ENCODE measurements at regions not wholly inside any gene's neighbourhood (a gene's known extent, or its start where the extent isn't known, plus 50 kb on each side); places are given as distances from the start of the nearest gene placed in this dataset.
"Not testable (repeated sequence)": the region's sequence is repeated elsewhere in the genome, so short reads cannot be mapped to it uniquely, and the experiment has no call there.

DNA sequence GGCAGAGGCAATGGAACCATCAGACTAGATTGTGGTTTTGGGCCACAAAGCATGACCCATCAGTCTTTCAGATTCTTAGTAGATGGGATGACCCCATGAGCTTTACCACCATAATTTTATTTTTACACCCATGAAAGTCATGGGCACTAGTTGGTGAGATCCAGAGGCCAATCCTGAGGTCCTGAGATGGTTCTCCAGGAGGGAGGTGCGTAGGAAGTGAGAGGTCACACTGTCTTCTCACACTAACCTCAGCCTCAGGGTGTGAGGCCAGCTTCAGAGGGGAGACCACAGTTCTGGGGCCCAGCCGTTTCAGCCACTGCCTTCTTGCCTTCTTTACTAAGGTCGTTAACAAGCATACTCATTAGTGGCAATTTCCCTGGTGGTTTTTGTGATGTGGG lies 106.4 kb downstream of the AKAP11 start:
- ATAC-seq (ENCODE audit: insufficient read depth, low FRiP score), result no peak
- no peaks in the 10 kb centered on the region for H3K36me3 ChIP-seq (ENCODE audit: control insufficient read depth in 4 of 4, insufficient read depth in 4 of 4, low read length in 4 of 4)
- H3K27me3 ChIP-seq (ENCODE audit: control insufficient read depth in 3 of 3, insufficient read depth in 3 of 3, low read length in 2 of 3), result no peaks in the 10 kb centered on the region
- WGBS, 2 donors, result 85 to 95% methylated on average over 3 of the region's 3 CpGs
- no peaks in the 10 kb centered on the region for H3K4me1 ChIP-seq (ENCODE audit: control insufficient read depth in 5 of 5, insufficient read depth in 5 of 5, low read length in 5 of 5)
- TF ChIP-seq, protein P1, sequence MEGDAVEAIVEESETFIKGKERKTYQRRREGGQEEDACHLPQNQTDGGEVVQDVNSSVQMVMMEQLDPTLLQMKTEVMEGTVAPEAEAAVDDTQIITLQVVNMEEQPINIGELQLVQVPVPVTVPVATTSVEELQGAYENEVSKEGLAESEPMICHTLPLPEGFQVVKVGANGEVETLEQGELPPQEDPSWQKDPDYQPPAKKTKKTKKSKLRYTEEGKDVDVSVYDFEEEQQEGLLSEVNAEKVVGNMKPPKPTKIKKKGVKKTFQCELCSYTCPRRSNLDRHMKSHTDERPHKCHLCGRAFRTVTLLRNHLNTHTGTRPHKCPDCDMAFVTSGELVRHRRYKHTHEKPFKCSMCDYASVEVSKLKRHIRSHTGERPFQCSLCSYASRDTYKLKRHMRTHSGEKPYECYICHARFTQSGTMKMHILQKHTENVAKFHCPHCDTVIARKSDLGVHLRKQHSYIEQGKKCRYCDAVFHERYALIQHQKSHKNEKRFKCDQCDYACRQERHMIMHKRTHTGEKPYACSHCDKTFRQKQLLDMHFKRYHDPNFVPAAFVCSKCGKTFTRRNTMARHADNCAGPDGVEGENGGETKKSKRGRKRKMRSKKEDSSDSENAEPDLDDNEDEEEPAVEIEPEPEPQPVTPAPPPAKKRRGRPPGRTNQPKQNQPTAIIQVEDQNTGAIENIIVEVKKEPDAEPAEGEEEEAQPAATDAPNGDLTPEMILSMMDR (IDR thresholded peaks at IDR 0.05; ENCODE audit: control extremely low read depth, extremely low read depth), result no peak
- no peak overlapping the region for H3K4me3 ChIP-seq
- H3K9ac ChIP-seq (ENCODE audit: insufficient read depth in 1 of 2, low read length in 2 of 2), result no peak overlapping the region
- H3K9me3 ChIP-seq (ENCODE audit: control insufficient read depth in 4 of 4, insufficient read depth in 3 of 4, low read length in 3 of 4), result peaks cover 0 to 3% (median 0%) of the 10 kb centered on the region in 4 donors
- DNase-seq, result no peak
- H3K27ac ChIP-seq (ENCODE audit: low read depth in 1 of 2, low read length in 1 of 2), result no peak overlapping the region

DNA sequence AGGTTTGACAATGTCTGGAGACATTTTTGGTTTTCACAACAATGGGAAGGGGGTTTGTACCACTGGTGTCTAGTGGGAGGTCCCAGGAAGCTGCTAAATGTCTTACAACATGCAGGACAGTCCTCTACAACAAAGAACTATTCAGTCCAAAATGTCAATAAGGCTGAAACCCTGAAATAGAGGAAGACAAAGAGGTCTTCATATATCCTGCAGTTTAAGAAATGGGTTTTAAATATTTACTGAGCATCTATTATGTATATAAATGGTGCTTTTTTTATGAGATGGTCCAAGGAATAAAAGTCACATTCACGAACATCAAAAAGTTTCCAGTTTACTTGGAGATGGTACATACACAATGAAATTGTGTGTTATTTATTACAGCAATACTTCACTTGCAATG lies 107.3 kb downstream of the AKAP11 start:
- 92 to 93% methylated on average over 1 of the region's 1 CpG for WGBS, 2 donors
- no peak for DNase-seq
- TF ChIP-seq, protein P1 (IDR thresholded peaks at IDR 0.05; ENCODE audit: control extremely low read depth, extremely low read depth), result no peak

DNA sequence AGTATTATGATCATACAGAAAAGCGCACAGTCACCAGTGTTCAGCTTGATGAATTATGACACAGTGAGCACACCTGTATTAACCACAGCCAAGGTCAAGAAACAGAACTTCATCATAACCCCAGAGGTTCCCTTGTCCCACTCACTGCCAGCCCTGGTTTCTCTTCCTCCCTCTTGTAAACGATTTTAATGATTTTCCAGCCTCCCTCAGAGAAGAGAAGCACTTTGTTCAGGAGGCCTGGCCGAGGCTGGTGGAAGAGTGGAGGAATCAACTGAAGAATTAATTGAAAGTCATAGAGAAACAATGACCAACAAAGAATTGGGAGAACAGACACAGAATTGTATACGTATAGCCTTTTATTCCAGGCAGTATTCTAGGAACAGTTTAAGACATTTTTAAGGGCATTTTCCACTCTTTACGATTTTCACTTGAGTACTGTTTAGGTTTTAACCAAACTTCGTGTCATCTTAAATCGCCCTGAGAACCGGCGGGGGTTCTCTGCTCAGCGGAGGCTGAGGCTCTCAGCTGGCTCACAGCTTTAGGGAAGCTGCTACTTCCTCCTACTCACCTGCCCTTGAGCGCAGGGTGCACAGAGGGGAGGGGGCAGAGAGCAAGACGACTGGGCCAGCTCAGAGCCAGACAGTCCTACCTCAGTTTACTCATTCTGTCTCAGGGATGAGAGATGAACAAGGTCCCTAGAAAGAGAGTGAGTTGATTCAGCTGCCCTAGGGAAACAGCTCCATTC lies 108.6 kb downstream of the AKAP11 start:
- H3K9me3 ChIP-seq (ENCODE audit: control insufficient read depth in 4 of 4, insufficient read depth in 3 of 4, low read length in 3 of 4), result peaks cover 0 to 3% (median 0%) of the 10 kb centered on the region in 4 donors
- H3K4me3 ChIP-seq, result no peak overlapping the region
- 65 to 71% methylated on average over 12 of the region's 12 CpGs for WGBS, 2 donors
- no peaks in the 10 kb centered on the region for H3K27me3 ChIP-seq (ENCODE audit: control insufficient read depth in 3 of 3, insufficient read depth in 3 of 3, low read length in 2 of 3)
- no peak for DNase-seq
- ATAC-seq (ENCODE audit: insufficient read depth, low FRiP score), result no peak
- no peak overlapping the region for H3K9ac ChIP-seq (ENCODE audit: insufficient read depth in 1 of 2, low read length in 2 of 2)
- no peaks in the 10 kb centered on the region for H3K4me1 ChIP-seq (ENCODE audit: control insufficient read depth in 5 of 5, insufficient read depth in 5 of 5, low read length in 5 of 5)
- TF ChIP-seq, protein P1 (IDR thresholded peaks at IDR 0.05; ENCODE audit: control extremely low read depth, extremely low read depth), result no peak
- no peak overlapping the region for H3K27ac ChIP-seq (ENCODE audit: low read depth in 1 of 2, low read length in 1 of 2)
- H3K36me3 ChIP-seq (ENCODE audit: control insufficient read depth in 4 of 4, insufficient read depth in 4 of 4, low read length in 4 of 4), result no peaks in the 10 kb centered on the region

More for the DNA sequence above, 107.3 kb downstream of the AKAP11 start:
- H3K9me3 ChIP-seq (ENCODE audit: control insufficient read depth in 4 of 4, insufficient read depth in 3 of 4, low read length in 3 of 4), result peaks cover 0 to 3% (median 0%) of the 10 kb centered on the region in 4 donors
- H3K4me1 ChIP-seq (ENCODE audit: control insufficient read depth in 5 of 5, insufficient read depth in 5 of 5, low read length in 5 of 5), result no peaks in the 10 kb centered on the region
- ATAC-seq (ENCODE audit: insufficient read depth, low FRiP score), result no peak
- H3K36me3 ChIP-seq (ENCODE audit: control insufficient read depth in 4 of 4, insufficient read depth in 4 of 4, low read length in 4 of 4), result no peaks in the 10 kb centered on the region
- no peaks in the 10 kb centered on the region for H3K27me3 ChIP-seq (ENCODE audit: control insufficient read depth in 3 of 3, insufficient read depth in 3 of 3, low read length in 2 of 3)
- no peak overlapping the region for H3K4me3 ChIP-seq
- no peak overlapping the region for H3K27ac ChIP-seq (ENCODE audit: low read depth in 1 of 2, low read length in 1 of 2)
- no peak overlapping the region for H3K9ac ChIP-seq (ENCODE audit: insufficient read depth in 1 of 2, low read length in 2 of 2)

DNA sequence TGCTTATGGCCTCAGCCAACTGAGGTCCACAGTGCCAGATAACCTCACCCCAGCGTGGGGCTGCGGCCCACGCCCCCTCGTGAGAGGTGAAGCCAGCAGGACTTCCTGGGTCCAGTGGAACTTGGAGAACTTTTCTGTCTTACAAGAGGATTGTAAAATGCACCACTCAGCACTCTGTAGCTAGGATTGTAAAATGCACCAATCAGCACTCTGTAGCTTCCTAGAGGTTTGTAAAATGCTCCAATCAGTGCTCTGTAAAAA lies 109.1 kb downstream of the AKAP11 start:
- Histone ChIP-seq H3K27me3 (ENCODE audit: control insufficient read depth in 3 of 3, insufficient read depth in 3 of 3, low read length in 2 of 3) (no peaks in the 10 kb centered on the region), H3K4me3 (no peak overlapping the region), H3K9me3 (ENCODE audit: control insufficient read depth in 4 of 4, insufficient read depth in 3 of 4, low read length in 3 of 4) (peaks cover 0 to 3% (median 0%) of the 10 kb centered on the region in 4 donors), H3K36me3 (ENCODE audit: control insufficient read depth in 4 of 4, insufficient read depth in 4 of 4, low read length in 4 of 4) (no peaks in the 10 kb centered on the region), H3K27ac (ENCODE audit: low read depth in 1 of 2, low read length in 1 of 2) (no peak overlapping the region), H3K9ac (ENCODE audit: insufficient read depth in 1 of 2, low read length in 2 of 2) (no peak overlapping the region), H3K4me1 (ENCODE audit: control insufficient read depth in 5 of 5, insufficient read depth in 5 of 5, low read length in 5 of 5) (no peaks in the 10 kb centered on the region)
- 94 to 98% methylated on average over 4 of the region's 4 CpGs for WGBS, 2 donors
- DNase-seq, result no peak
- TF ChIP-seq, protein P1 (IDR thresholded peaks at IDR 0.05; ENCODE audit: control extremely low read depth, extremely low read depth), result no peak
- ATAC-seq (ENCODE audit: insufficient read depth, low FRiP score), result no peak

DNA sequence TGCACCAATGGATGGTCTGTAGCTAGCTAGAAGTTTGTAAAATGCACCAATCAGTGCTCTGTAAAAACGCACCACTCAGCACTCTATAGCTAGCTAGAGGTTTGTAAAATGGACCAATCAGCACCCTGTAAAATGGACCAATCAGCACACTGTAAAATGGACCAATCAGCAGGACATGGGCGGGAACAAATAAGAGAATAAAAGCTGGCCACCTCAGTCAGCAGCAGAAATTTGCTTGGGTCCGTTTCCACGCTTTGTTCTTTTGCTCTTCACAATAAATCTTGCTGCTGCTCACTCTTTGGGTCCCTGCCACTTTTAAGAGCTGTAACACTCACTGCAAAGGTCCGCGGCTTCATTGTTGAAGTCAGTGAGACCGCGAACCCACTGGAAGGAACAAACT lies 109.5 kb downstream of the AKAP11 start:
- H3K27me3 ChIP-seq (ENCODE audit: control insufficient read depth in 3 of 3, insufficient read depth in 3 of 3, low read length in 2 of 3); H3K4me3 ChIP-seq; ATAC-seq (ENCODE audit: insufficient read depth, low FRiP score); H3K9me3 ChIP-seq (ENCODE audit: control insufficient read depth in 4 of 4, insufficient read depth in 3 of 4, low read length in 3 of 4); H3K36me3 ChIP-seq (ENCODE audit: control insufficient read depth in 4 of 4, insufficient read depth in 4 of 4, low read length in 4 of 4); H3K27ac ChIP-seq (ENCODE audit: low read depth in 1 of 2, low read length in 1 of 2); DNase-seq; H3K4me1 ChIP-seq (ENCODE audit: control insufficient read depth in 5 of 5, insufficient read depth in 5 of 5, low read length in 5 of 5); H3K9ac ChIP-seq (ENCODE audit: insufficient read depth in 1 of 2, low read length in 2 of 2): not testable (repeated sequence)
- 95 to 97% methylated on average over 8 of the region's 8 CpGs for WGBS, 2 donors
